GM19463 (cell line): ENCODE measurements at regions not wholly inside any gene's neighbourhood (a gene's known extent, or its start where the extent isn't known, plus 50 kb on each side); places are given as distances from the start of the nearest gene placed in this dataset.

Experiments used
- ATAC-seq: cut with Tn5 transposase; IDR thresholded peaks from one replicate; pipeline ENCODE4 v1.9.1; 2021; ENCODE audit warnings: mild to moderate bottlenecking, moderate library complexity; ENCODE audit not compliant: unreplicated experiment

GRCh38 chrX:149275836-149276235 lies 229.3 kb downstream of the IDS start:
- ATAC-seq = no peak

DNA sequence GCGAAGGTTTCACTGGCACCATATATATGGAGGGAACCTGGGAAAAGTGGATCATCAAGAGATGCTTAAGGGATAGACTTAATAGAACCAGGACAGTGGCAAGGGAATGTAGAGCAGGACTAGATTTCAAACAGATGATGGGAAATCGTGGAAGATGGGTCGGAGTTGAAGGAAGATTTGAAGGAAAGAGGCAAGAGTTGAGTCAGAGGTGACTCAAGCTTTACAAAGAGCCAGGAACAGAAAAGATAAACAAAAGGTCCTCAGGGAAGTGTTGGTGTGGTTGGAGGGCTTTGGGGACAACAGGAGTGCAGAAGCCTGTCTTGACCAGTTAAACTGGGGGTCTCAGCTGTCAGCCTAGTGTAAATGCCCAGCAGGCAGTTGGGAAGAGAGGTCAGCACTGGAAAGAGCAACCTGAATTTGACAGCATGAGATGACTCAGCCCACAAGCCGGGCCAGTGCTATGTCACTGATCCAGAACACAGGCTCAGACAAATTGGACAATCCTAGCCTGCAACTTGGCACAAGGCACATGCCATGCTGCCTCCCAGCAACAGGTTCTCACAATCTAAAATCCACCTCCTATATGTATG lies 230.5 kb downstream of the IDS start:
- ATAC-seq = no peak

DNA sequence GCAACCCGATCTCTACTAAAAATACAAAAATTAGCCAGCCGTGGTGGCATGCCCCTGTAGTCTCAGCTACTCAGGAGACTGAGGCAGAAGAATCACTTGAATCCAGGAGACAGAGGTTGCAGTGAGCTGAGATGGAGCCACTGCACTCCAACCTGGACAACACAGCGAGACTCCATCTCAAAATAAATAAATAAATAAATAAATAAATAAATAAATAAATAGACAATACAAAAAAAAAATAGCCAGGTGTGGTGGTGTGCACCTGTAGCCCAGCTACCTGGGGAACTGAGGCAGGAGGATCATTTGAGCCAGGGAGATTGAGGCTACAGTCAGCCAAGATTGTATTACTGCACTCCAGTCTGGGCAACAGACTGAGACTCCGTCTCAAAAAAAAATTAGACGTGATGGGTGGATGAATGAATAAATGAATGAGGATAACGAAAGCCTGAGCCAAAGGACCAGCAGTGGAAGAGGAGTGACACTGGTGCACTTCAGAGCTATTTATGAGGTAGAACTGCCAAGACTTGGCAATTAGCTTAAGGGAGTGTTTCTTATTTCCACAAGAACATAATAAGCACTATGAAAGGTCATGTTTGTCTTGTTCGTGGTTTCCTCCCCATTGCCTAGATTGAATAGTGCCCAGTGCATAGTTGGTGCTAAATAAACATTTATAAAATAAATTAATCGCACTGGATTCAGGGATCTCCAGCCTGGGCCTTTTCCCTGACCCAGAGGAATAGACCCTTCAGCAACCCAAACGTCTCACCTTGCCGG lies 232.2 kb downstream of the IDS start:
- no peak for ATAC-seq

DNA sequence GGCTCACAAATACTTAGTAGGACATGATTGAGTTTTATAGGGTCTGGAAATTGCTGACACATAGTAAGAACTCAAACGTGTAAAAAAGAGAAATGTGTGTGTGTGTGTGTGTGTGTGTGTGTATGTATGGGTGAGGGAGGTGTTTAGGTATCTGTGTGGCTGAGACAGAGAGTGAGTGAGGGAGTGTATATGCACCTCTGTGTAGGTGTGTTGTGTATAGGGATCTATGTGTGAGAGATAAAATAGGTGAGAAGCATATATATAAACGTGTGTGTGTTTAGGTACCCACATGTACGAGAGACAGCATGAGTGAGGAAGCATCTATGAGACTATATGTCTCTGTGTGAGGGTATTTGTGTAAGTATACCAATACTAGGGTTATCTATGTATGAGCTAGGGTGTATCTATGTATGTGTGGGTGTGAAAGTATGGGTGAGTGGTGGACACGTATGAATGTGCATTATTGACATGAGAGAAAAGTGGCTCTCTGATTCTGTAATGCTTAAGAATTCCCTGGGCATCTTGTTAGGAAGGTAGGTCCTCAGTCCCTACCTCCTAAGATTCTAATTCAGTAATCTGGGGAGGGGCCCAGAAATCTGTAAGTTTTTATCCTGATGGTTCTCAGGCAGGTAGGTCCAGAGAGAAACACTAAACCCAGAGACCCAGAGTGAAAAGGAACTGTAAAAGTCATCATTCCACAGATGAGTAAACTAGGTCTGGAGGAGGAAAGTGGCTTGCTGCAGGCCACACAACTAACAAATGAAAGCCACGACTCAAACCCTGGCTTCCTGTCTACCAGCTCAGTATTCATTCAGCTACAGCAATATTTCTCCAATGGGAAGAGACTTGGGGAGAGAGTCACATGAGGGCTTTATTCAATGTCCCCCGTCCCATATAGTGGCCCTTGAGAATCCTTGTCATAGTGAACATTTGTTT lies 237.0 kb downstream of the IDS start:
- ATAC-seq = peak; percentile 87

- ATAC-seq = no peak
Observed at GRCh38 chrX:149262086-149262485, 243.0 kb downstream of the IDS start.

DNA sequence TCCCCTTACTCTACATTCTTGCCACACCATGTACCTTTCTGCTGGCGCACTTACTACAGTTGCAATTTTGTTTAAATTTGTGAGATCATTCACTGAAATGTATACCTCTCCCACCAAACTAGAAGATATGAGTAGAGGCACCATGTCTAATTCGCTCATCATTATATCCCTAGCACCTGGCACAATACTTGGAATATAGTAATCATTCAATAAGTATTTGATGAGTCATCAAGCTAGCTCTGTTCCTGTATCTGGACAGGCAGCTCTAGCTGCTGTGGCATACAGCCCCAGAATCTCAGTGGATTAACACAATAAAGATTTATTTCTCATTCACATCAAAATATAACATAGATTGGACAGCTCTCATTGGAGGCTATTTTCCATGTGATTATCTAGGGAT lies 245.9 kb downstream of the IDS start:
- no peak for ATAC-seq

DNA sequence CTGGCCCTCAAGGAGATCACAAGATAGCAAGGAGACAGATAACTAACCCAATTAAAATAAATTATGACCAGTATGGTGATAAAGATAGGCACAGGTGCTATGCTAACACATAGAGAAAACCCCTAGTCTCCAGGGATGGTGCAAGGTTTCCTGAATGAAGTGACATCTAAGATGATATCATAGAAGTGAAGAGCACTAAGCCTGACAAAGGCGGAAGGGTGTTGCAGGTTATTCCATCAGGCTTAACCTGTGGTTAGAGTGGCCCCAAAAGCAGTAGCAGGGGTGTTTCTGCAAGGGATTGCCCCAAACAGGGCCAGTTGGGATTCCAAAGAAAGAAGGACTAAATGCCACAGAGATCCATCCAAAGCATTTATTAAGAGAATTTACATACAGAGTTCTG lies 249.2 kb downstream of the IDS start:
- ATAC-seq = no peak

- ATAC-seq = no peak
Observed at GRCh38 chrX:149248073-149248625, 257.0 kb downstream of the IDS start.

- ATAC-seq = no peak
Observed at GRCh38 chrX:149230689-149231088, 274.4 kb downstream of the IDS start.

DNA sequence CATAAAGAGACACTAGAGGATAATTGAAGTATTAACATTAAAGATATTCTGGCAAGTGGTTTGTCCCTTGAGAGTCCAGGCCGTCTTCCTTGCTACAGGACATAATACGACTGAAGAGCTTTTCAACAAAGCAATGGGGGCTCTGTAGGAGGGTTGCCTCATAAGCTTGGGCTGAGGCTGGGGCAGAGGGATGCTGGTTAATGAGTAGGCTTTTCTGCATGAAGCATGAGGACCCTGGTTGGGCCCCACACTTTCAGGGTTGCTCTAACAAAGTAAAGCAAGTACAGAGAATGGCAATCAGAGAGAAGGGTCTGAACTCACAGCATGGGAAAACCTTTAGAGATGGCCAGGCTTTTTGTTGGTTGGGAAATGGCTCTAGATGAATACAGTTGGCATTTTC lies 281.3 kb downstream of the IDS start:
- ATAC-seq = no peak

- ATAC-seq = no peak
Observed at GRCh38 chrX:149222040-149222439, 283.1 kb downstream of the IDS start.

DNA sequence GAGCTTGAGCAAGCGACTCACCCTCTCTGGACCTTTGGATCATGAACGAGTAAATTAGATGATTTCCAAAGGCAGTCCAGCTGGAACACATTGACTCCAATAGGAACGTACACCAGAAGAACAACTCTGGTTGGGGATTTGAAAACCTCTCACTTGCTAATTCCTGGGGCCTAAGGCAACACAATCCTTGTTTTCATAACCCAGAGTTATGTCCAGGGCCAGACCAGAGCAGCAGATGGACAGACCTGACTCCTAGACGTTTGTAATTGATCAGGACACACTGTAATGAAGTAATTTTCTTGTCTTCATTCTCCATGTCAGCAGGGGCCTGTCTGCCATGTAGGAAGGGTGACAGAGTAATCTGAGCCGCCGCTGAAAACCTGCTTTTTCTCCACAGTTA lies 283.9 kb downstream of the IDS start:
- ATAC-seq = no peak

- ATAC-seq = no peak
Observed at GRCh38 chrX:149213264-149213663, 291.8 kb downstream of the IDS start.

DNA sequence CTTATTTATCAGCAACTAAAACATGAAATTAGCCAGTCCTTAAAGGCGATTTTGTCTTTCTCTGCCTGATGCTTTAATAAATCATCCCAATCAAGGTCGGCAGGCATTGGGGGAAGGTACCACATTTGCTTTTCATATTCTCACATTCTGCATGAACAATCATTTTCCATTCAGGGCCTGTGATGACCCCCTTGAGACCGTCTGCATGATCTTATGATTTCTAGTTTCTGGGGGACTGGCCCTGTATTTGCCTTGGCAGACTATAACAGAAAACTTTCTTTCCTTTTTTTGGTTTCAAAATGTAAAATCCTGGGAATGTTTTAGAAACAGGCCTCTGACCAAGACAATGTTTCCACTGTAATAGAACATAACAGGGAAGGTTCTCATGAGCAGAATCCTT lies 296.8 kb downstream of the IDS start:
- ATAC-seq = no peak

GRCh38 chrX:149207518-149207917 lies 297.6 kb downstream of the IDS start:
- ATAC-seq = peak; percentile 33

GRCh38 chrX:149205937-149206336 lies 299.2 kb downstream of the IDS start:
- peak; percentile 55 for ATAC-seq

- ATAC-seq = no peak
Observed at GRCh38 chrX:149205081-149205480, 300.0 kb downstream of the IDS start.

DNA sequence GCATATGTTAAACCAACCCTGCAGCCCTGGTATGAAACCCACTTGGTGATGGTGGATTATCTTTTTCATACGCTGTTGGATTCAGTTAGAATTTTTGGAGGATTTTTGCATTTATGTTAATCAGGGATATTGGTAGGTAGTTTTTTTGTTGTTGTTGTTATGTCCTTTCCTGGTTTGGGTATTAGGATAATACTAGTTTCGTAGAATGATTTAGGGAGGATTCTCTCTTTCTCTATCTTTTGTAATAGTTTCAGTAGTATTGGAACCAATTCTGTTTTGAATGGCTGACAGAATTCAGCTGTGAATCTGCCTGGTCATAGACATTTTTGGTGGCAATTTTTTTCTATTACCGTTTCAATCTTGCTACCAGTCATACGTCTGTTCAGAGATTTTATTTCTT lies 305.4 kb downstream of the IDS start:
- peak; percentile 9 for ATAC-seq

DNA sequence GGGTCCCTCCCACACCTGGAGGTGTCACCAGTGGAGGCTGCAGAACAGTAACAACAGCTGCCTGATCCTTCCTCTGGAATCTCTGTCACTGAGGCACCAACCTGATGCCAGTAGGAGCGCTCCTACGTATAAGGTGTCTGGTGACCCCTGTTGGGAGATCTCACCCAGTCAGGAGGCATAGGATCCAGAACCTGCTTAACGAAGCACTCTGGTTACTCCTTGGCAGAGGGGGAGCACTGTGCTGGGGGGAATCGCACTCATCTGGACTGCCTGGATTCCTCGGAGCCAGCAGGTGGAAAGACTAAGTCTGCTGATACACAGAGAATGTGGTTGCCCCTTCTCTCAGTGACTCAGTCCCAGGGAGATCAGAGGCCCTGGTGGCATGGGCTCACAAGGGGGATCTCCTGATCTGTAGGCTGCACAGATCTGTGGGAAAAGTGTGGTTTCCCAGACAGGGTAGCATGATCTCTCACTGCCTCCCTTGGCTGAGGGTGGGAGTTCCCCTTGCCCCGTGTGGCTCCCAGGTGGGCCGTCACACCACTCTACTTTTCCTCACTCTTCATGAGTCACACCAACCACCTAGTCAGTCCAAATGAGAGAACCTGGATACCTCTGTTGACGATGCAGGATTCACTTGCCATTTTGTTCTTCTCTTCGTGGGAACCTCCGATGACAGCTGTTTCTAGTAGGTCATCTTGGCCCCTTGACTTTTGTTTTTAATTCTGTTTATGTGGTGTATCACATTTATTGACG lies 305.9 kb downstream of the IDS start:
- ATAC-seq = peak; percentile 84

GRCh38 chrX:149185087-149185486 lies 320.0 kb downstream of the IDS start:
- no peak for ATAC-seq
